ENCODE measurements at regions not wholly inside any gene's neighbourhood (a gene's known extent, or its start where the extent isn't known, plus 50 kb on each side); places are given as distances from the start of the nearest gene placed in this dataset.

- H2BK15ac ChIP-seq (ENCODE audit: low read length) = 0 out of 2 replicates have a peak overlapping the region, but pooled peaks have one; percentile 93
- H3K9ac ChIP-seq (replicated peaks in 1 of 4; ENCODE audit: extremely low read depth in 1 of 4, low read depth in 3 of 4, low read length in 3 of 4) = no peak overlapping the region
- H4K20me1 ChIP-seq (replicated peaks in 1 of 2; ENCODE audit: control insufficient read depth in 1 of 2, insufficient read depth in 2 of 2, low read length in 2 of 2) = no peaks in the 10 kb centered on the region
- DNase-seq (ENCODE audit: low read depth in 1 of 2, low spot score in 2 of 2) (peak; percentile 46 to 53), FAIRE-seq (no peak)
- peak overlapping the region in 1 of 2 experiments; percentile 19; a peak in 1 of 4 replicates for H3K4me2 ChIP-seq (ENCODE audit: insufficient read depth in 1 of 2, low read depth in 2 of 2, low read length in 2 of 2)
- H3K9me3 ChIP-seq (ENCODE audit: insufficient read depth in 2 of 2, low read depth in 1 of 2, low read length in 1 of 2) = peaks cover 0 to 3% of the 10 kb centered on the region in 2 experiments; a peak in 2 of 4 replicates
- H3K36me3 ChIP-seq (ENCODE audit: control insufficient read depth in 2 of 4, insufficient read depth in 4 of 4, low read length in 3 of 4) = no peaks in the 10 kb centered on the region
- H3K4me3 ChIP-seq (ENCODE audit: extremely low read depth in 1 of 4, insufficient read depth in 2 of 4, low read depth in 3 of 4, low read length in 4 of 4) = no peak overlapping the region; a peak in 1 of 8 replicates
- ChIA-PET CTCF (ENCODE audit: partially characterized antibody) (no interaction called here), POLR2A (ENCODE audit: partially characterized antibody) (interaction anchor here (1.0 kb wide), 1 partner anchor 9 kb away, joined by 4 read pairs; no protein-coding TSS in a partner anchor)
- no peak overlapping the region for H3K23ac ChIP-seq (ENCODE audit: insufficient read length)
- H3K4me1 ChIP-seq (replicated peaks in 1 of 4; ENCODE audit: control insufficient read depth in 3 of 4, insufficient read depth in 4 of 4, low read length in 3 of 4) = peaks cover 0 to 14% (median 5%) of the 10 kb centered on the region in 4 experiments; a peak in 5 of 7 replicates
- no peak overlapping the region for H4K5ac ChIP-seq (ENCODE audit: insufficient read length, low read depth, low read length)
- H4K8ac ChIP-seq (ENCODE audit: extremely low read depth, insufficient read depth, low read length) = 0 out of 2 replicates have a peak overlapping the region, but pooled peaks have one; percentile 4
- peak overlapping the region; percentile 91 for H4K91ac ChIP-seq (replicated peaks; ENCODE audit: insufficient read length, low read length)
- H2AFZ ChIP-seq (ENCODE audit: low read length) = peak overlapping the region; percentile 41; the same call in 1 of the 2 replicates
- peak overlapping the region; percentile 55 for H2BK120ac ChIP-seq (replicated peaks; ENCODE audit: low read depth, low read length)
- H2BK5ac ChIP-seq (ENCODE audit: low read depth, low read length) = peak overlapping the region; percentile 82
- H3K79me2 ChIP-seq (ENCODE audit: control insufficient read depth in 1 of 2, insufficient read depth in 2 of 2, low read length in 2 of 2) = no peaks in the 10 kb centered on the region
- no peak overlapping the region for H2AK5ac ChIP-seq (ENCODE audit: low read depth, low read length)
- H3K27ac ChIP-seq (ENCODE audit: low read depth, low read length) = no peak overlapping the region
- H3K23me2 ChIP-seq (ENCODE audit: low read depth, low read length) = no peaks in the 10 kb centered on the region
- peak overlapping the region; percentile 74; the same call in 1 of the 2 replicates for H2BK20ac ChIP-seq (ENCODE audit: low read length)
- H3K56ac ChIP-seq (replicated peaks; ENCODE audit: insufficient read length, low read depth, low read length) = no peak overlapping the region
- H3K18ac ChIP-seq (ENCODE audit: extremely low read depth, low read length) = peak overlapping the region; percentile 89
- H3K27me3 ChIP-seq (replicated peaks in 1 of 4; ENCODE audit: control insufficient read depth in 3 of 4, extremely low read depth in 1 of 4, insufficient read depth in 3 of 4, low read length in 3 of 4) = no peaks in the 10 kb centered on the region
- WGBS, 2 experiments (ENCODE audit: extremely low coverage in 1 of 2, insufficient coverage in 1 of 2, insufficient read length in 1 of 2, insufficient replicate concordance in 2 of 2, low coverage in 1 of 2, low lambda C conversion rate in 2 of 2, missing lambda C conversion rate in 1 of 2) = 85% methylated on average over 7 of the region's 7 CpGs; no CpG with 5 or more reads in 1 of the 2 experiments
- H3K14ac ChIP-seq (ENCODE audit: insufficient read length) = no peak overlapping the region
- H3K4ac ChIP-seq (replicated peaks; ENCODE audit: insufficient read length, low read depth, low read length) = no peak overlapping the region
- H3K79me1 ChIP-seq (ENCODE audit: low read depth, low read length) = no peaks in the 10 kb centered on the region
- H2BK12ac ChIP-seq (ENCODE audit: low read depth, low read length) = peak overlapping the region; percentile 90; the same call in 1 of the 2 replicates
- TF ChIP-seq JUND (IDR thresholded peaks at IDR 0.05; ENCODE audit: low read length) = no peak
- TF ChIP-seq SAP30 (IDR thresholded peaks at IDR 0.05; ENCODE audit: insufficient read depth, insufficient replicate concordance, low read length) = no peak
- no peak for TF ChIP-seq E2F6 (IDR thresholded peaks at IDR 0.05)
- TF ChIP-seq TEAD4 (IDR thresholded peaks at IDR 0.05; ENCODE audit: low read depth, low read length) = no peak
- no peak for TF ChIP-seq FOSL1 (IDR thresholded peaks at IDR 0.05; ENCODE audit: insufficient read depth, low read depth, low read length)
- no peak for TF ChIP-seq CHD2 (IDR thresholded peaks at IDR 0.05; ENCODE audit: low read length)
- no peak for TF ChIP-seq RFX5 (IDR thresholded peaks at IDR 0.05; ENCODE audit: borderline replicate concordance, low read depth, low read length)
- 0 out of 2 replicates have a peak, but pooled peaks have one; percentile 35 for TF ChIP-seq RBBP5 (IDR thresholded peaks at IDR 0.05; ENCODE audit: borderline replicate concordance, low read depth, low read length)
- TF ChIP-seq POLR2A (IDR thresholded peaks at IDR 0.05; ENCODE audit: control extremely low read depth in 1 of 2, low read depth in 2 of 2, low read length in 2 of 2) = no peak
- no peak for TF ChIP-seq USF2 (IDR thresholded peaks at IDR 0.05; ENCODE audit: low read length)
- peak; percentile 70 for TF ChIP-seq SP1 (IDR thresholded peaks at IDR 0.05; ENCODE audit: low read depth, low read length)
- TF ChIP-seq CTBP2 (IDR thresholded peaks at IDR 0.05; ENCODE audit: borderline replicate concordance, insufficient read depth, insufficient read length, low read length) = no peak
- TF ChIP-seq POLR2AphosphoS5 (IDR thresholded peaks at IDR 0.05; ENCODE audit: low read depth, low read length) = no peak
Observed at GRCh38 chr12:18895946-18896345, 158.0 kb downstream of the CAPZA3 start.

Data from H1 (cell line).